ENCODE measurements at regions not wholly inside any gene's neighbourhood (a gene's known extent, or its start where the extent isn't known, plus 50 kb on each side); places are given as distances from the start of the nearest gene placed in this dataset.
"Not testable (repeated sequence)": the region's sequence is repeated elsewhere in the genome, so short reads cannot be mapped to it uniquely, and the experiment has no call there.

DNA sequence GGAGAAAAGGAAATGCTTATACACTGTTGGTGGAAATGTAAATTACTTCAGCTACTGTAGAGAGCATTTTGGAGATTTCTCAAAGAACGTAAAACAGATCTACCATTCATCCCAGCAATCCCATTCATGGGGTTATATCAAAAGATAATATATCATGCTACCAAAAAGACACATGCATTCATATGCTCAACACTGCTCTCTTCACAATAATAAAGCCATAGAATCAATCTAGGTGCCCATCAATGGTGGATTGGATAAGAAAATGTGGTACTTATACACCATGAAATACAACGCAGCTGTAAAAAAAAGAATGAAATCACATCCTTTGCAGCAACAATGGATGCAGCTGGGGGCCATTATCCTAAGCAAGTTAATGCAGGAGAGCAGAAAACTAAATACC lies 1487.7 kb upstream of the SEL1L start:
- DNase-seq, result no peak

DNA sequence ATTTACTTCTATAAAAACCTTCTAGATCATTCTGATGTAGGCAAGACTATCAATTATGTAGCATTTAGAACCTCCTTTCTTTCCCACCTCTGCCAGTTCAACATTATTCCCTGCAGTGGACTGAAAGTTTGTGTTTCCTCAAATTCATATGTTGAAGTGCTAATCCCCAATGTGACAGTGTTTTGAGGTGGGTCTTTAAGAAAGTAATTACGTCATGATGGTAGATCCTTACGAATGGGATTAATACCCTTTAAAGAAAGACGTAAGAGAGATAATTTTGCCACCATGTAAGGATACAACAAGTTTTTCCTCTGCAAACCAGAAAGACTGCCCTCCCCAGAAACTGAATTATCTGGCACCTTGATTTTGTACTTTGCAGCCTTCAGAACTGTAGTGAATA lies 1489.7 kb upstream of the SEL1L start:
- no peak for DNase-seq

DNA sequence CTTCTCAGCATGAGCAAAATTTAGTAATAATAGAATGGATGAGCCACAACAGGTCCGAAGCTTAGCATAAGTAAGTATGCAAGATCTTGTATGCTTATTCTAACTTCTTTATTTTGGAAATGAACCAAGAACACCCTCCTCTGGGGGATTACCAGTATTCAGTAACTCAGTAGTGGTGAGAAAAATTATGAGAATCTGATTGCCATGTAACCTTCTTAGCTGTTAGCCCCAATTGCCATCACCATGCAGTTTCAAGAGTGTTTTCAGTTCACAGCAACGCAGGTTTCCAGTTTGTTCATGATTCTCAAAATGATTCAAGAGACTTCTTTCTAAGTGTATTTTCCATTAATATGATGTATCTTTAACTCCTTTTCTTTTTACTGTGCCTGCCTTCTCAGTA lies 1507.6 kb upstream of the SEL1L start:
- DNase-seq, result no peak

DNA sequence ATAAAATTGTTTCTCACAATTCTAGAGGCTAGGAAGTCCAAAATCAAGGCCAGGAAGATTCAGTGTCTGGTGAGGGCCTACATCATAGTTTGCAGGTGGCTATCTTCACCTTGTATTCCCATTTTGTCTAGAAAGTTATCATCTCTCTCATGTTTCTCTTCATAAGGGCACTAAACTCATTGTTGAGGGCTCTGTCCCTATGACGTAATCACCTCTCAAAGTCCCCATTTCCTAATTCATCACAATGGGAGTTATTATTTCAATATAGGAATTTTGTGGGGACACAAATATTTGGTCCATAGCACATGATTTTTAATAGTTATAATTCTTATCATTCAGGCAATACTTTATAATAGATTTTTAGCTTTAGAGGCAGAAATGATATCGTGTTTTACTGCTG lies 1509.2 kb upstream of the SEL1L start:
- no peak for DNase-seq

DNA sequence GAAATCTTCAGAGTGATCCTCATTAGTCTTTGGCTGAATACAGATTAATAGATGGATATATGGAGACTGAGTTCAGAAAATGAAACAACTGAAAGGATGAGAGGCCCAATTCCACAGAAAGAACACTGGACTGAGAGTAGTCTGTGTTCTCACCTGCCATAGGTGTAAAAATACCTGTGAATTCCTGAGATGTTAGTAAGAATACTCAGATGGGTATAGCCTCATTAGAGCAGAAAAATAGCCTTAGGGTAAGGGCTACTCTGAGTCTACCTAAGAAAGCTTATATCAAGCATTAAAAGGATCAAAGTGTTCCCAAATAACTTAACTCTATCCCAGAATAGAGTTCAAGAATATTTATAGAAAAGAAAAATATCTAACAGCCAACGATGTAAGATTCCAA lies 1510.3 kb upstream of the SEL1L start:
- DNase-seq, result no peak

DNA sequence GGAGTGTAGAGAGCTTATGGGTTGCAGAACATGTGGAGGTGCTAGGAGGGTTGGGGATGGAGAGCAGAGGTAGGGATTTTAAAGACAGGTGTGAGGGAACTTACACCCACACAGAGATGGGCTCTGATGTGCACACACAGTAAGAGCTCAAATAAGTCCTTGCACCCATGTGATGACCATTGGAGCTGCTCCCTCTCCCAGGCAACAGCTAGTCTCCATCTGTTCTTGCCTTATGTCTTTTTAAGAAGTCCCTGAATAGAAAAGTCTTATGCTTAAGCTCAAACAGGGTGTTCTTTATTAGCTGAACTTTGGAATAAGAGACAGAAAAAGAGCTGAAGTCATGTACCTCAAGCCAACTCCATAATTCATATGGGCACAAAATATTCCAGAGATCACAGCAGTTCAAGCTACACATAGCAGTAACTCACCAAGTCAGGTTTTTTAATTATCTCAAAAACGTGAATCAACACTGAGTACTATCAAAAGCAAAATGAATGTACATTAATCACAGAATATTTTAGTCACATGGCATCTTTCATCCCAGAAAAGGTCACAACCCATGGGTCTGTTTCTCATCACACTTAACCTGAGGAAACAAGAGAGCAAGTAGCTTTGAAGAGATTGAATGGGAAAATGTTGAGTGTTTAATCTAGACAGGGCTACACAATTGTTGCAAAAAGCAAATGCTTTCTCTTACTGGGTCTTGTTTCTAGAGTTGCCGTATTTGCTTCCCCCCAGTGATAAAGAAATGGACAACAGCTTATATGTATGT lies 1513.6 kb upstream of the SEL1L start:
- no peak for DNase-seq

DNA sequence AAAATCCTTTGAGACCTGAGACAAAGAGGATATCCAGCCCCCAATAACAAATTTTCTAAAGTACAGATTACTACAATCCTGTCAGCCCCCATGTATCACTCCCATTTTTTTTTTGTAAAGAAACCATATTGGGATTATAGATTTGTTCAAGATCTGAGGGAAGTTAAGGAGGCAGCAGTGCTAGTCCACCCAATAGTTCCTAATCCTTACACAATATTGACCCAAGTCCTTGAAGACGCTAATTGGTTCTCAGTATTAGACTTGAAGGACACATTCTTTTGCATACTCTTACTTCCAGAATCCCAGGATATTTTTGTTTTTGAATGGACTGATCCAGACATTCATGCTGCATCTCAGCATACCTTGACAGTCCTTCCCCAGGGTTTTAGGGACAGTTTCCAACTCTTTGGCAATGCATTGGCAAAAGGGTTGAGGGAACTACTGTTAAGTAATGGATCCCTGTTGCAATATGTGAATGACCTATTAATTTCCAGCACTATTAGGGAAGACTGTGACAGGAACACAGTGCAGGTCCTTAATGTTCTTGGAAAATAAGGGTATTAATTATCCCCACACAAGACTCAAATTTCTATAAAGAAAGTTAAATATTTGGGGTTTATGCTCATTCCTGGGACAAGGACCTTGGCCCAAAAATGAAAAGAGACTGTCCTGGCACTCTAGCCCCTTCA lies 1519.5 kb upstream of the SEL1L start:
- no peak for DNase-seq

DNA sequence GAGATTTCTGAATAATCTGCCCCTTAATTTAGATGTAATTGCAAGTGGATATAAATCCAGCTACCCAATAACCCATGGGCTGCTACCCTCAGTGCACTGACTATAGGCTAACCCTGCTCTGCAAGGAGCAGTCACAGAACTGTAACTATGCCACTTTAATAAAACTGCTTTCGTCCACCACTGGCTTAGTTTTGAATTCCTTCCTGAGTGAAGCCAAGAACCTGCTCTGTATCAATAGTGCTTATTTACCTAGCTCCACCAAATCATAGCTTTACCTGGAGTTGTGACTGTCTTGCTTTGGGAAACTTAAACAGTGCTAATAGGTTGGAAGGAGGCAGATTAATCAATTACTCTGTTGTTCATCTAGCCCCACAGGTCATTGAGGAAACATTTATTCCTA lies 1524.4 kb upstream of the SEL1L start:
- no peak for DNase-seq

DNA sequence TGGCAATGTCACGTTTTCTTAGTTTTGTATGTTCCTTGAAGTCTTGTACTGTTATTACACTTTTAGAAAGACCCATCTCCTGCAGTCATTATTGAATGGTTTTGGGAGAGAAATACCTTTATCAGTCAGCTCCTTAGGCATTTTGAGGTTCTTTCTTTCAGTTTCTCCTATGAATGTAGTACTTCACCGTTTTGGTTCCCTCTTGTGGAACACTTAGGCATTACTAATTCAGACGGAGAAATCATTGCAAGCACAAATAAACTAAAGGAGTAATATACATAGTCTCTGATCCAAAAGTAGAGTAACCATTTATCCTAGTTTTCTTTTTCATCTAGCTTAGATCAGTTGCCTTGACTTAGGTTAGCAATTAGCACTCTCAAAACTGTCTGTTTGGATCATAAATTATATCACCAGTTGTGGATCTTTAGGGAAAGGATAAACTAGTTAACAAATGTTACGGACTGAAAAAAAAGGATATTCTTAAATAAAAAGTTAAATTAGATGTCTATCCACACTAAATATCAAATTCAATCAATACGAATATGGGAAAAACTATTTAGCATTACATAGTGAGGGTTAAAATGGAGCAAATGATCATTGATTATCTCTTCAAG lies 1538.3 kb upstream of the SEL1L start:
- DNase-seq, result no peak

DNA sequence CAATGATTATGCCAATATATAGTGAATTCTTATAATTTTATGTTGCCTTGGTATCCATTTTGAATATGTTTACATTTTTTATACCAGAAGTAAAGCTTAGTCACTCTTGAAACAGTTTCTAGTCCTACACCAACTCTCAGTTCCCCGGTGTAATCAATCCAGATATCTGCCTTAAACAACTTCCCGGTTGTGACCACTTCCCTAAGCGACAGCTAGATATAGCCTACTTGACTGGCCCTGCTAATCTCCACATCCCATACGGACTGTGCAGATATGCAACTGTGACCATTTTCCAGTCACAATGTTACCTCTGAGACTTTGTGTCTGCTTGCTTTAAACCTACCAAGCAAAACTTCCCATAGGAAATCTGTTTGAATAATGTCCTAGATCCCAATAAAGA lies 1551.5 kb upstream of the SEL1L start:
- DNase-seq, result no peak

DNA sequence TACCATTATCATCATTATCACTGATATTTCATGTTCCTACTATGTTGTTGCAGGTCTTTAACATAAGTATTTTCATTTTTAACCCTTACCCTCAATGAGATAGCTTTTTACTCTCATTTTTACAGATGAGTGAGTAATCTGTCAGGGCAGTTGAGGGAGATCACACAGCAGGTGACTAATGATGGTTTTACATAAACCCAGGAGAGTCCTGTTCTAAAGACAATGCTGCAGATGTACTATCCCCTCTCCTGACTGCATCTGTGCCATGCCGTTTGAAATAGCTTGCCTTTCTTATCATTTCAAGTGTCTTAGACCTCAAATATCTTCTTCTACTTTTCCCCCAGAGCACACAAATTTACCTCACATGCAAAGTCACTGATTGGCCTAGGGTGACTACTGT lies 1552.1 kb upstream of the SEL1L start:
- no peak for DNase-seq

DNA sequence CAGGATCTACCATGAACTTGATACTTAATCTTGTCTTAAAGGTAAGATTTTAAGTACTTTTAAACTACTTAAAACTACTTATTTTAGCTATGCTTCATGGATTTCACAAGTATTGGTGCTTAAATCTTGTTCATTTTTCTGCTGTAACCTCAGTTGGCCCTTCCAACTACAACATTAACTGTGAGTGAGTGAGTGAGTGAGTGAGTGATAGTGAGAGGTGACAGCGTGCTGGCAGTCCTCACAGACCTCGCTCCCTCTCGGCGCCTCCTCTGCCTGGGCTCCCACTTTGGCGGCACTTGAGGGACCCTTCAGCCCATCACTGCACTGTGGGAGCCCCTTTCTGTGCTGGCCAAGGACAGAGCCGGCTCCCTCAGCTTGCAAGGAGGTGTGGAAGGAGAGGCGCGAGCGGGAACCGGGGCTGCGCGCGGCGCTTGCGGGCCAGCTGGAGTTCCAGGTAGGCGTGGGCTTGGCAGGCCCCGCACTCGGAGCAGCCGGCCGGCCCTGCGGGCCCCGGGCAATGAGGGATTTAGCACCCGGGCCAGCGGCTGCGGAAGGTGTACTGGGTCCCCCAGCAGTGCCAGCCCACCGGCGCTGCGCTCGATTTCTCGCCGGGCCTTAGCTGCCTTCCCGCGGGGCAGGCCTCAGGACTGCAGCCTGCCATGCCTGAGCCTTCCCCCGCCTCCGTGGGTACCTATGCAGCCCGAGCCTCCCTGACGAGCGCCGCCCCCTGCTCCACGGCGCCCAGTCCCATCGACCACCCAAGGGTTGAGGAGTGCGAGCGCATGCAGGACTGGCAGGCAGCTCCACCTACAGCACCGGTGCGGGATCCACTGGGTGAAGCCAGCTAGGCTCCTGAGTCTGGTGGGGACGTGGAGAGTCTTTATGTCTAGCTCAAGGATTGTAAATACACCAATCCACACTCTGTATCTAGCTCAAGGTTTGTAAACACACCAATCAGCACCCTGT lies 1558.6 kb upstream of the SEL1L start:
- not testable (repeated sequence) for DNase-seq

DNA sequence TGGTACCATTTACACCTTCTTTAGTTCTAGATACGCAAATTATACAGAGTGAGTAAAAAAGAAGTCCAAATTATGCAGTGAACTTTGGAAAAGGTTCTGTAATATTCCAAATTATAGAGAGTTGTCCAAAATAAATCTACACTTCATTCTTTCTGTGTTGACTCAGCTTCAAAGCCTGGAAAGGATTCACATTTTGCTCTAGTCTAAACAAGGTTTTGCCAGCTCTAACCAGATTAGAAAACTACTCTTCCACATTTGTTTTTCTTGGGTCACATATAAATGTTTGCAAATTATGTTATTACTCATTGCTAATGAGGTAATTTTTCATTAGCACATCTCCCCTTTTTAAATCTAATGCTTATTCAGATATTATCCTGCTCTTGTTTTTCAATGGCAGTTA lies 1562.4 kb upstream of the SEL1L start:
- no peak for DNase-seq

DNA sequence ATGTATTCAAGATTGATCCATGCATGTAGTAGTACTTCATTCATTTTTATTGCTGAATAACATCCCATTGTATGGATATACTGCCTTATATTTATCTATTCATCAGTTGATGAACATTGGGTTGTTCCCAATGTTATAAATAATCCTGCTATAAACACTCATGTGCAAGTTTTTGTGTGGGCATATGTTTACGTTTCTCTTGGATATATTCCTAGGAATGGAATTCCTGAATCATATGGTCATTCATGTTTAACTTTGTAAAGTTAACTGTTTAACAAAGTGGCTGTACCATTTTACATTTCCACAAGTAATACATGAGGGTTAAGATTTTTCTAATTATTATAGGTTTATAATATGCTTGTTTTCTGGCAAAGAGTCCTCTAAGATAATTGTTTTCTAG lies 1568.2 kb upstream of the SEL1L start:
- no peak for DNase-seq

DNA sequence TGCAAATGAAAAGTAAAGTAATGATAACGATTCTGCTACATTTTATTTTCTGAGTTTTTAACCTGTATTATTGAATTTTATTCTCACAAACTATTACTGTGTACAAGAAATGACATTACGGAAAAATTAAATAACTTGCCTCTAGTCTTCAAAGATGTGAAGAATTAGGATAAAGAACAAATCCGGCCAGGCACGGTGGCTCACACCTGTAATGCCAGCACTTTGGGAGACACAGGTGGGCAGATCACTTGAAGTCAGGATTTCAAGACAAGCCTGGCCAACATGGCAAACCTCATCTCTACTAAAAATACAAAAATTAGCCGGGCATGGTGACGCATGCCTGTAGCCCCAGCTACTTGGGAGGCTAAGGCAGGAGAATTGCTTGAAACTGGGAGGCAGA lies 1584.4 kb upstream of the SEL1L start:
- DNase-seq, result no peak

DNA sequence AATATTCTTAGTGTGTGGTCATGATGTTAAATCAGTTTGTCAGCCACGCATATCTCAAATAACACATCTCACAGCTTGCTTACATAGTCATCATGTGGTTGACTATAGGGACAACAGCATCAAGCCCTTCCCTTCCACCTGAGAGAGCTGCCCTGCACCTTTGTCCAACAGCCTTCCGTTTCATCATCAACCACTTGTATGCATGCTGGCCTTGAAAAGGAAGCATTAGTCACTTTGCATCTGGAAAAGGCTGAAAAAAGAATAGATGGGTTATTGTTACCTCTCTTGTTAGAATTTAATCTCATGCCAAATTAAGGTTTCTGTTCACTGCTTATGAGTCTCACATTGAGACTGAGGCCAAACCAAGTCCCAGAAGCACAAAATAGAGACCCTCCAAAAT lies 1586.5 kb upstream of the SEL1L start:
- no peak for DNase-seq

DNA sequence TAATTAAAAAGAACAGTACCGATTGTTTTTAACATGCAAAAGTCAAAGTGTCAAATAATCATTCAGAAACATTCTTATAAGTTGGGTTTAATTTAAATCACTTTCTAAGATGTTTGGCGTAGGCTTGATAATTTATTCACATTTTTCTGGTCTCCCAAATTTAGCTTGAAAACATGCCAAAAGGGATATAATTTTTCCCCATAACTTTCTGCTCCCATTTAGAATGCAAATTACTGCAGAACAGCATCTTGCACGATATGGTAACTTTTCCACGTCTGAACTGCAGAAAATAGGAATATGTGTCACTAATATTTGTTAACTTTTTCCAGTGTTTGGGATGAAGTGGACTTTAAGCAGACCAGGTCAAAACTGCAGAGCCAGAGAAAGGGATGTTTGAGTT lies 1592.4 kb upstream of the SEL1L start:
- no peak for DNase-seq

DNA sequence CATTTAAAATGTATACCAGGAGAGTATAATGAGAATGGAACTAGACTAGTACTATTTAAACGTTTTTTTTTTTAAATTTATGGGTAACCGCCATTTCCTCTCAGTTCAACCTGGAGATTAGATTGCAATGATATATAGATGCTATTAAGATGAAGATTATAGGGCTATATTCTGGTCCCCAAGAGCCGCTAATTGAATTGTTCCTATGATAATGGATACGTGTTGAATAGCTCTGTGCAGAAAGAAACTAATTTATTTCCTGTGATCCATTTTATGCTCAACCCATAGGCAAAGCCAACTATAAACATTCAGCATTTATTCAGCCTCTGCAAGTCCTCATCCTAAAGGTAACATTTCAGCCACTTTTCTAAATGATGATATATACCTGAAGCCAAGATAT lies 1595.1 kb upstream of the SEL1L start:
- no peak for DNase-seq

DNA sequence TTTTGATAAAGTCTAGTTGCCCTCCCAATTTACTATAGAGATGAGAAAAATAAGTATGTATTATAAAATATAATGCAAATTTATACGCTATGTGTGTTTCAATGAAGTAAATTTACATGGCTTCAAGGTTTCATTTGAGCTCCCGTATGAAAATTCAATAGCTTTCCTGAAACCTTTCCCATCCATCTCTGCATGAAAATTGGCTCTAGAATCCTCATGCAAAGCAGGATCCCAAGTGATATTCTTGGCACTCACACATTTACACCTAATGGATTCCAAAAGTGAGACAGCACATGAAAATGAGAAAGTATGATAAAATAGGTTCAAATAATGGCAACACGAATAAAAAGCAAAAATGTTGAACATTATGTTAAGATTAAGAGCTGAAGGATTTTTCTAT lies 1595.8 kb upstream of the SEL1L start:
- no peak for DNase-seq

DNA sequence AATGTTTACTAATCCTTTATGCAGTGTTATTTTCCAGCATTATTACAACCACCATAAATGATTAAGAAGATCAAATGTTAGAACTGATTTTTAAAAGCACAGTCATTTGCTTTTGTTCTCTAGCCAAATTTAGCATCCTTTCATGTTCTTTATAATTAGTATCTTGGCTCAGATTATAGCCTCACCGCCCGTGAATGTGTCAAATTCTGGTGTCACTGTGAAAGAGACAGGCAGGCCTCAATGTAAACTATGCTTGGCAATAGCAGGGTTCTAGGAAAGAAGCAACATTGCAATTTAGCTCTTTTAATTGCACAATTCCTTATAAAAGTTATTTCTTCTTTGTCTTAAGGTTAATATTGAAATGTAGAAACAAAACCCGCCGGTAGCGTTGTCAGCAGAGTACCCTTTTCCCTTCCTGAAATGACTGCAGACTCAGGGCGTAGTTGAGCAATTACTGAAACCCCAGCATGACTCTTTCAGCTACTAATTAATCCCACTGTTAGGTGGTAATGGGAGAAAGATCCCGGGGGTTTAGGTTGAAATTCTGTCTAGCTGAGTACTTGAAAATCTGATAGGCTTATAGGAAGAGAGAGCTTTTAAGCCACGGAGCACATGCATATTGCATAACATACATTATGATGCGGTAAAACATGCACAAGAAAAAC lies 1600.5 kb upstream of the SEL1L start:
- DNase-seq, result no peak

DNA sequence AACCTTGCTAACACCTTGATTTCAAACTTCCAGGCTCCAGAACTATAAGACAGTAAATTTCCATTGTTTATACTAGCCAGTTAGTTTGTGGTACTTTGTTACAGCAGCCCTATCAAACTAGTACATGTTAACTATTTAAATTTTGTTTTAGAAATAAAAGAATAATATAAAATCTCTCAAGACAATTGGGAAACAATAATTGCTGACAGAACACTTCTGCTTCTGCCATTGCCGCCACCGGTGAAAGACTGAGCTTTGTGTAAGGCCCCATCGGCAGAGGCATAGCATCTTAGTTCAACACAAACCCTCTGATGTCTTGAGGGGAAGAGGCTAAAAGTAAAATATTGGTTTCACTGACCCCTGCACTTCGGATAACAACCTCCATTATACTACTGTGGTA lies 1607.1 kb upstream of the SEL1L start:
- DNase-seq, result no peak

DNA sequence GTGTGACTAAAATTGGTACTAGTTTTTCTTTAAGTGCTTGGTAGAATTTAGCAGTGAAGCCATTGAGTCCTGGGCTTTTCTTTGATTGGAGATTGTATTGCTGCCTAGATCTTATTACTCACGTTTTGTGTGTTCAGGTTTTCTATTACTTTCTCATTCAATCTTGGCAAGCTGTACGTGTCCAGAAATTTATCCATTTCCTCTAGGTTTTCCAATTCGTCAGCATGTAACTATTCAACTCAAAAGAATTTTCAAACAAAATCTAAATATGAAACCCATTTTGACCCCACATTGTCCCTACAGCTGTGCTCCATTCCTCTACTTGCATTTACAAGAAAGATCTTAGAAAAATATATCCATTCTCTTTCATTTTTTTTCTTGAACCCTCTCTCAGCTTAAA lies 1613.4 kb upstream of the SEL1L start:
- no peak for DNase-seq

DNA sequence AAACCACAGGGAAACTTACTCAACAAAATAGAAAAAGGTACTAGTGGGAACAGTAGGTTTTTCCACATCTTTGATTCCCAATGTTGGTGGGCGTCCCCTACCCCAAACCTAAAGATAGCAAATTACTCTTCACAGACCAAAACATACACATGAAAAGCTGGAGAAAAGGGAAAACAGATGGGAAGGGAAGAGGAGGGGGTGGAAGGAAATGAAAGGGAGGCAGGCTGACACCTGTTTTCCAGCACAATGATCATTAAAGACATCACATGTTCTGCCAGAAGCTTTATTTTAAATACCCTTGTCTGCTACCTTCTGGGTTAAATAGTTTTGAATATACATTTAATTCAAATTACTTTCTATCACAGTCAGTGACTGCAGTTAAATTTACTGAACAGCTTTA lies 1617.9 kb upstream of the SEL1L start:
- no peak for DNase-seq
